Liver (tissue), 8 donors: ENCODE measurements at regions not wholly inside any gene's neighbourhood (a gene's known extent, or its start where the extent isn't known, plus 50 kb on each side); places are given as distances from the start of the nearest gene placed in this dataset.

ENCODE experiments used
- DNase-seq: peaks from one replicate; pipeline ENCODE4 v3.0.0-alpha.2; 2017; ENCODE audit warnings: low spot score
- H3K27ac ChIP-seq, 2 donors: one replicate each; pipeline ENCODE4 v1.7.0; 2013; ENCODE audit warnings: inconsistent platforms in 2 of 2, low read length in 2 of 2, control low read depth in 1 of 2, low read depth in 1 of 2, mild to moderate bottlenecking in 1 of 2
- H3K27me3 ChIP-seq, 4 donors: one replicate each; pipeline versions ENCODE4 v1.6.1 to v1.7.0; 2013; ENCODE audit warnings: low read length in 3 of 4, inconsistent platforms in 1 of 4, mild to moderate bottlenecking in 1 of 4, moderate library complexity in 1 of 4; ENCODE audit not compliant: control insufficient read depth in 4 of 4, insufficient read depth in 4 of 4
- H3K36me3 ChIP-seq, 4 donors: one replicate each; pipeline versions ENCODE4 v1.6.1 to v1.7.0; 2013; ENCODE audit warnings: low read length in 3 of 4, mild to moderate bottlenecking in 3 of 4, low read depth in 1 of 4, moderate library complexity in 1 of 4; ENCODE audit not compliant: control insufficient read depth in 4 of 4, insufficient read depth in 3 of 4
- H3K4me1 ChIP-seq, 4 donors: one replicate each; pipeline versions ENCODE4 v1.6.1 to v1.7.0; 2013; ENCODE audit warnings: low read length in 3 of 4, mild to moderate bottlenecking in 3 of 4, moderate library complexity in 1 of 4; ENCODE audit not compliant: control insufficient read depth in 4 of 4, insufficient read depth in 4 of 4
- H3K4me3 ChIP-seq, 3 donors: one replicate each; pipeline versions ENCODE4 v1.6.1 to v1.7.0; 2013; ENCODE audit warnings: low read length in 3 of 3, control low read depth in 1 of 3, low read depth in 1 of 3, mild to moderate bottlenecking in 1 of 3
- H3K9ac ChIP-seq, 2 donors: one replicate each; pipeline ENCODE4 v1.7.0; 2013; ENCODE audit warnings: low read length in 2 of 2, mild to moderate bottlenecking in 2 of 2, moderate library complexity in 2 of 2, control low read depth in 1 of 2, low read depth in 1 of 2
- H3K9me3 ChIP-seq, 4 donors: one replicate each; pipeline versions ENCODE4 v1.6.1 to v1.7.0; 2013; ENCODE audit warnings: low read length in 3 of 4; ENCODE audit not compliant: control insufficient read depth in 4 of 4
- EGR1 ChIP-seq, 2 donors: IDR thresholded peaks; 2 replicates each; pipeline ENCODE4 v1.6.1; 2016 to 2018; ENCODE audit warnings: antibody characterized with exemption in 2 of 2, low read depth in 2 of 2
- FOXA1 ChIP-seq: IDR thresholded peaks from 2 replicates; pipeline ENCODE4 v1.6.1; 2016; ENCODE audit warnings: antibody characterized with exemption
- FOXA2 ChIP-seq: IDR thresholded peaks from 2 replicates; pipeline ENCODE4 v1.6.1; 2016; ENCODE audit warnings: antibody characterized with exemption
- GABPA ChIP-seq, 2 donors: IDR thresholded peaks in 1 of 2; conservative IDR thresholded peaks in 1 of 2; 2 replicates each; pipeline ENCODE4 v1.6.1; 2016; ENCODE audit warnings: antibody characterized with exemption in 2 of 2, mild to moderate bottlenecking in 1 of 2, moderate library complexity in 1 of 2
- HNF4A ChIP-seq, 2 donors: conservative IDR thresholded peaks; 2 replicates each; pipeline ENCODE4 v1.6.1; 2016; ENCODE audit warnings: antibody characterized with exemption in 2 of 2, mild to moderate bottlenecking in 2 of 2
- HNF4G ChIP-seq: IDR thresholded peaks from 2 replicates; pipeline ENCODE4 v1.6.1; 2016; ENCODE audit warnings: antibody characterized with exemption
- JUND ChIP-seq, 2 donors: IDR thresholded peaks; 2 replicates each; pipeline ENCODE4 v1.6.1; 2016; ENCODE audit warnings: antibody characterized with exemption in 2 of 2
- NR2F2 ChIP-seq: IDR thresholded peaks from 2 replicates; pipeline ENCODE4 v1.6.1; 2016; ENCODE audit warnings: antibody characterized with exemption
- RAD21 ChIP-seq, 2 donors: IDR thresholded peaks; 2 replicates each; pipeline ENCODE4 v1.6.1; 2016; ENCODE audit warnings: antibody characterized with exemption in 2 of 2, mild to moderate bottlenecking in 2 of 2
- RXRA ChIP-seq, 2 donors: IDR thresholded peaks; 2 replicates each; pipeline ENCODE4 v1.6.1; 2017 to 2018; ENCODE audit warnings: antibody characterized with exemption in 2 of 2, mild to moderate bottlenecking in 1 of 2
- TAF1 ChIP-seq: conservative IDR thresholded peaks from 2 replicates; pipeline ENCODE4 v1.6.1; 2016; ENCODE audit warnings: antibody characterized with exemption, mild to moderate bottlenecking
- YY1 ChIP-seq: IDR thresholded peaks from 2 replicates; pipeline ENCODE4 v1.6.1; 2016; ENCODE audit warnings: antibody characterized with exemption, mild to moderate bottlenecking
- WGBS: extraction: QIAGEN DNeasy Blood & Tissue Kit; methylation state at CpG from one replicate; pipeline ENCODE4 v1.1.7; 2013; 5-methylcytosine and 5-hydroxymethylcytosine counted together
- TF ChIP-seq, protein P1 (sequence below): fragments of 150-350 bp; IDR thresholded peaks from 2 replicates; pipeline ENCODE4 v1.5.1; 2017; ENCODE audit warnings: improper control_type of control experiment, low read depth, low read length; ENCODE audit not compliant: missing input control
- TF ChIP-seq, protein P2 (sequence below): IDR thresholded peaks from 2 replicates; pipeline ENCODE4 v1.6.1; 2016; ENCODE audit warnings: antibody characterized with exemption
- TF ChIP-seq, protein P3 (sequence below): IDR thresholded peaks from 2 replicates; pipeline ENCODE4 v1.6.1; 2016; ENCODE audit warnings: antibody characterized with exemption, mild to moderate bottlenecking
- TF ChIP-seq, protein P4 (sequence below): IDR thresholded peaks from 2 replicates; pipeline ENCODE4 v1.6.1; 2016; ENCODE audit warnings: antibody characterized with exemption
- TF ChIP-seq, protein P5 (sequence below): IDR thresholded peaks from 2 replicates; pipeline ENCODE4 v1.6.1; 2016; ENCODE audit warnings: antibody characterized with exemption
- donor health status: healthy.
- donor health status: healthy.
- donor health status: healthy.
- donor health status: healthy.
- donor health status: healthy.

DNA sequence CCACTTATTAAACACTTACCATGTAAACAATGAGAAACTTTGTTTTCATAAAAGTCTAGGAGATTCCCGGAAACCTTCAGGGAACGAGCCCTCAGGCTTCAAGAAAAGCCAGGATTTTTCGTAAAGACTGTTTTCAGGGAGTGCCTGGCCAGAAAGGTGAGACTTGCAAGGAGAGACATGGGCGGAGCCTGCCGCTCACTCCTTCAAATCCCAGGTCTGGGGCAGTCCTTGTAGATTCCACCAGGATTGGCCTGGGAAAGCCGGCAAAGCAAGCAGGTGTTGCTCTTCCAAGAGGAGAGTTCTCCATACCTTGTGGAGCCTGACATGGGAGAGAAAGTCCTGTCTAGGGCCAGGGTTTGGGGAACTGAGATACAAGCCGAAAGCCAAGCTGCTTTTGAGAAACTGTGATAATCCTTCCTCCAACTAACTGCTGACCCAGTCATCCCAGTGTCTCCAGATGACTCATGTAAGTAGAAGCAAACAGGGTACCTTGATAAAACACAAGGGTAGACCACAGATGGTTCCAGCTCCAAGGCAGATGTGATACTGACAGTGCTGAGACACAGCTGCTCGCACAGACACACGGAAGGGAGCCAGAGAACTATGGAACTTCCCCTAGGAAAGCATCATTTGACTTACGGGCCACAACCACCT is 69.4 kb upstream of the NAA20 start:
- Histone ChIP-seq H3K9me3 (no peaks in the 10 kb centered on the region), H3K36me3 (peaks cover 0 to 3% (median 2%) of the 10 kb centered on the region in 4 donors), H3K4me3 (no peak overlapping the region), H3K9ac (no peak overlapping the region), H3K4me1 (peaks cover 4 to 15% (median 10%) of the 10 kb centered on the region in 4 donors), H3K27me3 (no peaks in the 10 kb centered on the region), H3K27ac (no peak overlapping the region)
- DNase-seq, result no peak
- no peak for TF ChIP-seq YY1
- TF ChIP-seq, protein P1, sequence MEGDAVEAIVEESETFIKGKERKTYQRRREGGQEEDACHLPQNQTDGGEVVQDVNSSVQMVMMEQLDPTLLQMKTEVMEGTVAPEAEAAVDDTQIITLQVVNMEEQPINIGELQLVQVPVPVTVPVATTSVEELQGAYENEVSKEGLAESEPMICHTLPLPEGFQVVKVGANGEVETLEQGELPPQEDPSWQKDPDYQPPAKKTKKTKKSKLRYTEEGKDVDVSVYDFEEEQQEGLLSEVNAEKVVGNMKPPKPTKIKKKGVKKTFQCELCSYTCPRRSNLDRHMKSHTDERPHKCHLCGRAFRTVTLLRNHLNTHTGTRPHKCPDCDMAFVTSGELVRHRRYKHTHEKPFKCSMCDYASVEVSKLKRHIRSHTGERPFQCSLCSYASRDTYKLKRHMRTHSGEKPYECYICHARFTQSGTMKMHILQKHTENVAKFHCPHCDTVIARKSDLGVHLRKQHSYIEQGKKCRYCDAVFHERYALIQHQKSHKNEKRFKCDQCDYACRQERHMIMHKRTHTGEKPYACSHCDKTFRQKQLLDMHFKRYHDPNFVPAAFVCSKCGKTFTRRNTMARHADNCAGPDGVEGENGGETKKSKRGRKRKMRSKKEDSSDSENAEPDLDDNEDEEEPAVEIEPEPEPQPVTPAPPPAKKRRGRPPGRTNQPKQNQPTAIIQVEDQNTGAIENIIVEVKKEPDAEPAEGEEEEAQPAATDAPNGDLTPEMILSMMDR, result no peak
- TF ChIP-seq, protein P2, sequence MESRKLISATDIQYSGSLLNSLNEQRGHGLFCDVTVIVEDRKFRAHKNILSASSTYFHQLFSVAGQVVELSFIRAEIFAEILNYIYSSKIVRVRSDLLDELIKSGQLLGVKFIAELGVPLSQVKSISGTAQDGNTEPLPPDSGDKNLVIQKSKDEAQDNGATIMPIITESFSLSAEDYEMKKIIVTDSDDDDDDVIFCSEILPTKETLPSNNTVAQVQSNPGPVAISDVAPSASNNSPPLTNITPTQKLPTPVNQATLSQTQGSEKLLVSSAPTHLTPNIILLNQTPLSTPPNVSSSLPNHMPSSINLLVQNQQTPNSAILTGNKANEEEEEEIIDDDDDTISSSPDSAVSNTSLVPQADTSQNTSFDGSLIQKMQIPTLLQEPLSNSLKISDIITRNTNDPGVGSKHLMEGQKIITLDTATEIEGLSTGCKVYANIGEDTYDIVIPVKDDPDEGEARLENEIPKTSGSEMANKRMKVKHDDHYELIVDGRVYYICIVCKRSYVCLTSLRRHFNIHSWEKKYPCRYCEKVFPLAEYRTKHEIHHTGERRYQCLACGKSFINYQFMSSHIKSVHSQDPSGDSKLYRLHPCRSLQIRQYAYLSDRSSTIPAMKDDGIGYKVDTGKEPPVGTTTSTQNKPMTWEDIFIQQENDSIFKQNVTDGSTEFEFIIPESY, result no peak
- TF ChIP-seq HNF4G, result no peak
- WGBS, result 91% methylated on average over 10 of the region's 10 CpGs

DNA sequence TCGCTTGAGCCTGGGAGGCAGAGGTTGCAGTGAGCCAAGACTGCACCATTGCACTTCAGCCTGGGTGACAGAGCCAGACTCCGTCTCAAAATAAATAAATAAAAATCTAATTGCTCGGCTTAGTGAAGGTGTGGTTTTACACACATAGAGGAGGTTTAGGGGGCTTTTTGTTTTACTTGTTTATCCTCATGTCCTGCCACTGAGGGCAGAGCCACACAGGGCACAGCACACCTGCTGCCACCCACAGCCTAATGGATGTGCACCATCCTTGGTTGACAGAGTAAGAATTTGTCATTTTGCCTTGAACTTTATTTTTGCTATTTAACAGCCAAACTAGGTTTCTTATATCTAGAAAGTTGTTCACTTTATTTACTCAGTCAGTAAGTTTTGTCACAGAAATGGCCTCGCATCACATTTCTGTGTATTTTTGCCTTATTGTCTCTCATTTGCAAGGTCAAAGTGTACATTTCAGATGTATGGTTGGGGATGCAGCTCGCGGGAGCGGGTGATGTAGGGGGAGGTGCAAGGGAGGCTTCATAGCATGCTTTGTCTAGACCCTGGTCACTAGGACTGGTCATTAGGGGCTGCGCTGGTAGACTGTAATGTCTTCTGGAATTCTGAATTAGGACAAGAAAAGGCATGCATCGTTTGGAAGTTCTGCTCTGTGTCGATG is 67.8 kb upstream of the NAA20 start:
- 92% methylated on average over 10 of the region's 10 CpGs for WGBS
- no peak for DNase-seq
- Histone ChIP-seq H3K27ac (no peak overlapping the region), H3K4me1 (peaks cover 1 to 11% (median 7%) of the 10 kb centered on the region in 4 donors), H3K9ac (no peak overlapping the region), H3K9me3 (no peaks in the 10 kb centered on the region), H3K4me3 (no peak overlapping the region), H3K27me3 (no peaks in the 10 kb centered on the region), H3K36me3 (peaks cover 0 to 3% (median 2%) of the 10 kb centered on the region in 4 donors)
- TF ChIP-seq HNF4G (no peak), FOXA1 (no peak), NR2F2 (no peak), YY1 (no peak), EGR1 (IDR thresholded peaks at IDR 0.05; ENCODE audit: low read depth in 2 of 2) (no peak), RXRA (IDR thresholded peaks at IDR 0.05) (no peak), FOXA2 (no peak), RAD21 (IDR thresholded peaks at IDR 0.05) (no peak), JUND (IDR thresholded peaks at IDR 0.05) (no peak), TAF1 (no peak), HNF4A (conservative IDR thresholded peaks at IDR 0.05) (no peak), GABPA (IDR thresholded peaks at IDR 0.05 in 1 of 2, conservative IDR thresholded peaks at IDR 0.05 in 1 of 2) (no peak)
- TF ChIP-seq, protein P3, sequence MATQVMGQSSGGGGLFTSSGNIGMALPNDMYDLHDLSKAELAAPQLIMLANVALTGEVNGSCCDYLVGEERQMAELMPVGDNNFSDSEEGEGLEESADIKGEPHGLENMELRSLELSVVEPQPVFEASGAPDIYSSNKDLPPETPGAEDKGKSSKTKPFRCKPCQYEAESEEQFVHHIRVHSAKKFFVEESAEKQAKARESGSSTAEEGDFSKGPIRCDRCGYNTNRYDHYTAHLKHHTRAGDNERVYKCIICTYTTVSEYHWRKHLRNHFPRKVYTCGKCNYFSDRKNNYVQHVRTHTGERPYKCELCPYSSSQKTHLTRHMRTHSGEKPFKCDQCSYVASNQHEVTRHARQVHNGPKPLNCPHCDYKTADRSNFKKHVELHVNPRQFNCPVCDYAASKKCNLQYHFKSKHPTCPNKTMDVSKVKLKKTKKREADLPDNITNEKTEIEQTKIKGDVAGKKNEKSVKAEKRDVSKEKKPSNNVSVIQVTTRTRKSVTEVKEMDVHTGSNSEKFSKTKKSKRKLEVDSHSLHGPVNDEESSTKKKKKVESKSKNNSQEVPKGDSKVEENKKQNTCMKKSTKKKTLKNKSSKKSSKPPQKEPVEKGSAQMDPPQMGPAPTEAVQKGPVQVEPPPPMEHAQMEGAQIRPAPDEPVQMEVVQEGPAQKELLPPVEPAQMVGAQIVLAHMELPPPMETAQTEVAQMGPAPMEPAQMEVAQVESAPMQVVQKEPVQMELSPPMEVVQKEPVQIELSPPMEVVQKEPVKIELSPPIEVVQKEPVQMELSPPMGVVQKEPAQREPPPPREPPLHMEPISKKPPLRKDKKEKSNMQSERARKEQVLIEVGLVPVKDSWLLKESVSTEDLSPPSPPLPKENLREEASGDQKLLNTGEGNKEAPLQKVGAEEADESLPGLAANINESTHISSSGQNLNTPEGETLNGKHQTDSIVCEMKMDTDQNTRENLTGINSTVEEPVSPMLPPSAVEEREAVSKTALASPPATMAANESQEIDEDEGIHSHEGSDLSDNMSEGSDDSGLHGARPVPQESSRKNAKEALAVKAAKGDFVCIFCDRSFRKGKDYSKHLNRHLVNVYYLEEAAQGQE, result no peak
- TF ChIP-seq, protein P1, result no peak
- TF ChIP-seq, protein P4, sequence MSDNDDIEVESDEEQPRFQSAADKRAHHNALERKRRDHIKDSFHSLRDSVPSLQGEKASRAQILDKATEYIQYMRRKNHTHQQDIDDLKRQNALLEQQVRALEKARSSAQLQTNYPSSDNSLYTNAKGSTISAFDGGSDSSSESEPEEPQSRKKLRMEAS, result no peak
- TF ChIP-seq, protein P5, sequence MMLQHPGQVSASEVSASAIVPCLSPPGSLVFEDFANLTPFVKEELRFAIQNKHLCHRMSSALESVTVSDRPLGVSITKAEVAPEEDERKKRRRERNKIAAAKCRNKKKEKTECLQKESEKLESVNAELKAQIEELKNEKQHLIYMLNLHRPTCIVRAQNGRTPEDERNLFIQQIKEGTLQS, result no peak
